HTR-8/SVneo (cell line): ENCODE measurements at regions not wholly inside any gene's neighbourhood (a gene's known extent, or its start where the extent isn't known, plus 50 kb on each side); places are given as distances from the start of the nearest gene placed in this dataset.

Source experiments
- DNase-seq: peaks from one replicate; pipeline ENCODE4 v3.0.0; 2011; ENCODE audit warnings: low spot score, mixed read lengths; ENCODE audit not compliant: insufficient read length
- FAIRE-seq: peaks from 2 replicates; lab custom pipeline; 2011; peaks lifted over from hg19 to GRCh38; lab: Jason Lieb, UNC

DNA sequence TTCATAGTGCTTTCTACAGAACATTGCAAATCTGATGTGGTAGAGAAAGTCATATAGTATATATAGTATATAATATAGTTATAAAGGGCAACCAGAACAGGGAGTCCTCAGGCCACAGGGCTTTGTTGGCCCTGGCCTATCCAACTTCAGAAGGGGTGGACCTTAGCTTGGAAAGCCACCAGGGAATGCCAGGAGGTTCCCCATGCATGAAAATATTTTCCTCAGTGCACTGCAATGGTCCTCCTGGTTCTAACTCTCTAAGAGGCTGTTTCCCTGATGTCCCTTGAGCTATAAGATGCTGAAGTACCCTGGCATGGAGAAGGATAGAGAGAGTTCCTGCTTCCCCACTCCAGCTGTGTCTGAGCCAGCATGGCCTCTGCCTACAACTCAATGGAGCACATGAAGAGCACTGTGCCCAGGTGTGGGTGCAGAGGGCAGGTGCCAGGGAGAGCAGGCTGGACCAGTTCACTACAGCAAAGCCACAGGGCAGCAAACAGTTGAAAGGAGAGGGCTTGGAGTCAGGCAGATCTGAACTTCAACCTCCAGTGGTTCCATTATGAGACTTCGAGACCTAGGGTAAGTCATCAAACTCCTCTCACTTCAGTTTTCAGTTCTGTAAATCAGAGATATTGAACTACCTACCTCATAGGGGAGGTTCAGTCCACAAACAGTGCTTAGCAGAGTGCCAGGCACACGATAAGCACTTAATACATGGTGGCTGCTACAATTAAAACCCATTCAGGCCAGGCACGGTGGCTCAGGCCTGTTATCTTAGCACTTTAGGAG lies 183.1 kb downstream of the SALL1 start:
- FAIRE-seq (no peak), DNase-seq (no peak)

DNA sequence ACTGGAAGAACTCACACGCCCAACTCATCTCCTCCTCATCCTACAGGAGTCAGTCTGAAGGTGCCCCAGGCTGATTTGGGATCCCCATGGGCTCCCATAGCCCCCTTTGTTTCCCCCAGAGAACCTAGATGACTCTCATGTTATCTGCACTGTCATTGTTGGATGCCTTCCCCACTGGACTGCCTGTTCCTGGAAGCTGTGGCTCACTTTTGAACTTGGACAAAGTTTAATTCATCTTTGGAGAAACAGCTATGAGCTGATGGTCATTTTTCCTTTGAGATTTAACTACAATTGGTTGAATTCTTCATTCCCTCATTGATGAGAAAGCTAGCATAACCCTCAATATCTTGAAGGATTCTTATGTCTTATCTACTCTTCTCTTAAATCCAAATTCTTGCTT lies 186.6 kb downstream of the SALL1 start:
- FAIRE-seq: no peak

DNA sequence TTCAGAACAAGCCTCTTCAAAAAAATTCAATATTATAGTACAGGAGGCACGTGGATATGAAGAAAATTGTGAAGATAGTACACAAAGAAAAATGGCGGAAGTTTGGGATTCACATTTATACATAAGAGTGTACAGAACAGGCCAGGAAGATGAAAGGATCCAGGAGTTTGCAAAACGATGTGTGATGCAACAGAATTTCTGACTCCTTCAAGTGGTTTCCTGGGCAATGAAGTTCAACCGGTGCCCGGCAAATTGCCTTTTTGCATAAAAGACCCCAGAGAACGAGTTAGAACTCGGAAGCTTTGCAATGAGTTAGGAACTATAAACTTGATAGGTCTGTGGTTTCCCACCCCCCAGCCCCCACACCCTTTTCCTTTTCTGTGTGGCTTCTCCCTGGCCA lies 189.1 kb downstream of the SALL1 start:
- no peak for DNase-seq
- FAIRE-seq: no peak

More for the DNA sequence above, 186.6 kb downstream of the SALL1 start:
- no peak for DNase-seq

DNA sequence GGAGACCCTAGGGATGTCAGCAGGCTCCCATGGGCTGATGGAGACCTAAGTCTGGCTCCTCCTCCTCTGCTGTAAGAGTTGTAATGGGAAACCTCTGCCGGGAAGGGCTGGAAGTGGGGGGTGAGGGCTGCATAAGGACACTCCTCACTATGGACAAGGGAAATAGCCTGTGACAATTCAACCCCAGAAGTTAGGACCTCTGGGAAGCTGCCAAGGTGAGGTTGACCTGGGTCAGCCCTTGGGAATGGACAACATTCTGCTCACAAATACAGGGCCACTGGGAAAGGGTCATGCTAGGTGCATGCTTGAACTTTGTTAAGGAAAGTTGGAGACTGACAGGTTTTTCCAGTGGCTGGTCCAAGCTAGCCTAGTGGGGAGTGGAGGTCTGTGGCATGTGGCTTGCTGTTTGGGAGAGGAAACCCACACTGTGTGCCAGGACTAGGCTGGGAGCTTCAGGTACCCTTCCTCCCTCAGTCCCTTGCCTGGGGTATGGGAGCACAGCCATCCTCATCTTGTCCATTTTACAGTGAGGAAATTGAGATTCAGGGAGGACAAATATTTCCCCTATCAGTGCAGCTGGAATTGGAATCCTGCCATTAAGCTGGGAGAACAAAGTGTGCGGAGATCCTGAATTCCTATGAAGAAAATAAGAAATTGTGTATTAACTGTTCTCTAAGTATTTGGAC lies 190.4 kb downstream of the SALL1 start:
- DNase-seq: no peak
- no peak for FAIRE-seq

DNA sequence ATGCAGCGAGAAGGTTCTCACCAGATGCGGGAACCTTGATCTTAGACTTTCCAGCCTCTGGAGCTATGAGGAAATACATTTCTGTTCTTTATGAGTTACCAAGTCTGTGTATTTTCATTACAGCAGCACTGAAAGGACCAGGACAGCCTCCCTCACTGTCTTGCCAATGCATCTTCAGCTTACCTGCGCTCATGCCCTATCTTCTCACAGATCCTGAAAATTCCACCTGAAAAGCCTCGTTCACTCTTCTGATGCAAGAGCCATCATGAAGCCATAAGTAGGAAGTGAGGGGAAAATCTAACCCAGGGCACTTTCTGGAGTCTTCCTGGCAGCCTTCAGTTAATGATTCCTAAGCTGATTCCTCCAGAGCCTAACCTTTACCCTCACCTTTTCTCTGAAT lies 194.0 kb downstream of the SALL1 start:
- FAIRE-seq: no peak
- DNase-seq: no peak

DNA sequence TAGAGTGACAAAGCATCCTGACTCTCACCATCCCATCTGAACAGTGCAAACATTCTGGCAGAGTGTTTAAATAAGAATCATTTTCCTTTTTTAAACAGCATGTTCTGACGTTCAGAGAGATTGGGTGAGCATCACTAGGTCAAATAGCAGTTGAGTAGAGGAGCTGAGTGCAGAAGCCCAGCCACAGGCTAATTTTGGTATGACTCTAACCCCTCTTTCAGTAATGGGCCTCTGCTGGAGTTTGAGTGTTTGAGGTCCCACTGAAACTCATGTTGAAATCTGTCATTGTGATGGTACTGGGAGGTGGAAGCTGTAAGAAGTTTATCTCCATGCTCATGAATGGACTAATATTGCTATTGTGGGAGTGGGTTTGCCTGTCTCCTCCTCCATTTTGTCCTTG lies 194.4 kb downstream of the SALL1 start:
- DNase-seq: no peak
- FAIRE-seq: no peak

DNA sequence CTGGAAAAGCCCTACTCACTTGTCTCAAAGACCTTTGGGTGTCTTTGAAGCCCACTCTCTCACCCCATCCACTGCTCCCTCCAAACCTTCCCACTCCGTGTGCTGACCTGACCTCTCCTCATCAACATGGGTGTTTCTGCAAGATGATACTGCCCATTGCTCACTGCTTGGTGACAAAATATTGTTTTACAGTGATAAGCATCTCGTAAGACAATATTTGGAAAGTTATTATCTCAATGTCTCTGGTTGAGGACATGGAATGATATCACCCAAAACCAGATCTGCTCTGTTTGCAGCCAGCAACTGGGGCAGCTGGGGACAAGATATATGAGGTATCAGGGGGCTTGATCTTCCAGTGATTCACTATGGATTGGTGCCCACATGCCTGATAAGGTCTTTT lies 195.8 kb downstream of the SALL1 start:
- DNase-seq: no peak
- FAIRE-seq: no peak

DNA sequence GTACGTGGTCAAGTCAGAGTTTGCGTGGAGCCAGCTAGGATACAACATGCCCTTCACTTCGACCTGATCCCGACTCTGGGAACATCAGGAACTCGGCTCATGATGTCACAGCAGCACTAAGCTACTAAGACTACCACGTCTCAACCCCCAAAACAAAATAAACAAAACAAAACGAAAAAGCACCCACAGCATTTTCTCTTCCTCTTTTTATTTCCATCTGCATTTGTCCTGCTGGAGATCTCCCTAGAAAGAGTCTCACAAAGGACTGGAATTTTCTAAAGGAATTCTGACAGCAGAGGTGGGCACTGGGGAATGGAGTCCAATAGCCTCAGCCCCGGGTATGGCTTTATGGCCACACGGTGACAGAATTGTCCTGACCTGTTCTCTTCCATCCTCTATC lies 196.6 kb downstream of the SALL1 start:
- DNase-seq (no peak), FAIRE-seq (no peak)

DNA sequence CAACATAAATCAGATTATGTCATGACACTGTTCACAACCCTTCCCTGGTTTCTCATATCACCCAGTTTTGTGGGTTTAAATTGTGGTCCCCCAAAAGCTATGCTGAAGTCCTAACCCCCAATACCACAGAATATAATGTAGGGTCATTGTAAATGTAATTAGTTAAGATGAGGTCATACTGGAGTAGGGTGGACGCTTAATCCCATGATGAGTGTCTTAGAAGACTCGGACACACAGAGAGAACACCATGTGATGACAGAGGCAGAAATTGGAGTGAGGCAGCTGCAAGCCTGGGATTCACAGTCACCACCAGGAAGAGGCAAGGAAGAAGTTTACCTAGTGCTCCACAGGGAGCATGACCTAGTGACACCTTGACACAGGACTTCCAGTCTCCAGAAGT lies 197.8 kb downstream of the SALL1 start:
- FAIRE-seq (no peak), DNase-seq (no peak)

DNA sequence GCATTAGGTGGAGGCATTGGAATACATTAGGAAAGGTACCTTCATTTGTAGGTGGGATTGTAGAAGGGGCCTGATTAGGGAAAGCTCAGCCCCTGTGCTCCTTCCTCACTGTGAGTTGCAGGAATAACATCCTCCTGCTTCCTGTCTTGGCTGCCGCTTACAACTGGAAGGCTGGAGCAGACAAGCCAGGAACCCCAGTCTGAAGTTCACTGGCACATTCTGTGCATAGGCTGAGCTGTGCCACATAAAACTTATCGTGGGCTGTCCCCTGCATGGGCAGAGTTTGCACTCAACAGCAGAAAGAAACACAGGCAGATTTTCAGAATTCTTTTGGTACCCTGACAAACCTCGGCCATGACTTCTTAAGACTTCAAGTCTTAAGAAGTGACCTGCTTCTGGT lies 200.1 kb downstream of the SALL1 start:
- DNase-seq (no peak), FAIRE-seq (no peak)

DNA sequence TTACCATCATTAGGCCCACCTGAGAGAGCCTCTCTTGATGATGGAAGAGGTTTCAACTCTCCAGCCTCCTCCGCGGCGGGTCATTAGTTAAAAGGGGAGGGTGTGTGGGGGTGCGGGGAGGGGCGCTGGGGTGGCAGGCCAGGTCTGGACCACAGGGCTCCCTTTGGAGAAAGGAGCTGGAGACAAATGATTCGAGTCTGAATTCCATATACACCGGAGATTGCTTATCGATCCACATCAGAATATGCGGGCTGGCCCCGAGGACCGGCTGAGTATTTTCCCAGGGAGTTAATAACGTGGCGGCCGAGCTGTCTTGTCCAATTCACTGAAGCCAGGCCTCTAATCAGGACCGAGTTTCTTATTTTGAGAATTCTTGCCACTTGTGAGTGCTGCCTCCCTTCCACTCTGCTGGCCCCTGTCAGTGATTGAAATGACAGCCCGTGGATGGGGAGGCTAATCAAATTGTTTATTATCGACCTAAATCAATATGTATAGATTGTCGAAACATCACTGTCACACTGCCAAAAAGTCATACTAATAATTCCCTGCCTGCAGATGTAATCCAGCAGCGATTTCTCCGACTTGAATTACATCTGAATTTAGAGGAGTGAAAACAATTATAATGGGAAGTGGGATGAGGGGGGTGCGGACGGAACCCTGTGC lies 202.7 kb downstream of the SALL1 start:
- DNase-seq: no peak
- no peak for FAIRE-seq

DNA sequence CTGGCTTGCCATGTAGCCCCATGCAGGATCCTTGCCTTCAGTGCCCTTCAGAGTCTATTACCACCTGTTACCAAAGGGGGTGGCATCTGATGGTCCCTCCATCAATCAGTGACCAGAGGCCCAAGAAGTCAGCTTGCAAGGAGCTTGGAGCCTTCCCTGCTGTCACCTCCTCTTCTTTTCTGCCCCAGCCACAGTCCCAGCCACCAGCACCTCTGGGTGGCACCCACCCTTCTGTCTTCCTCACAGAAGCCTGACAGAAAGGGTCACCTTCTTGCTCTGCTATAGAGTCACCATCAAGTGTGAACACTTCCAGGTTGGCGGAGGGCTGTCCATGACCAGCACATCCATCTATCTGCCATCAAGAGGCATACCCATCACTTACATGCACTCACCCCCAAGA lies 203.2 kb downstream of the SALL1 start:
- FAIRE-seq: no peak
- DNase-seq: no peak

DNA sequence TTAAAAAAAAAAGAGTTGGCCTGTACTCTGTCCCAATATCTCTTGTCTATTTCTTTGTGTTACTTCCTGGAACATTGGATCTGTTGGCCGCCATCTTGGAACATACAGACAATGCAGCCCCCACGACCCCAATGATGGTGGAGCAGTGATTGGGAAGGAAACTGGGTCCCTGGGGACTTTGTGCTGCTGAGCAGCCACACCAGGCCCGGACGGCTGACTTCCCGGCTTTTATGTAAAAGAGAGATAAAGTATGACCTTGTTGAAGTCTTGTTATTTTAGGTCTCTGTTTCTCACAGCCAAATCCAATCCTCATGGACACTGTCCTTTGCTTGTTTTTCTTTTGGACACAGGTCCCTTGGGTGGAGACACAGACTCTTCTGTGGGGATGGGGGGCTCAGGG lies 204.5 kb downstream of the SALL1 start:
- no peak for FAIRE-seq
- DNase-seq: no peak

DNA sequence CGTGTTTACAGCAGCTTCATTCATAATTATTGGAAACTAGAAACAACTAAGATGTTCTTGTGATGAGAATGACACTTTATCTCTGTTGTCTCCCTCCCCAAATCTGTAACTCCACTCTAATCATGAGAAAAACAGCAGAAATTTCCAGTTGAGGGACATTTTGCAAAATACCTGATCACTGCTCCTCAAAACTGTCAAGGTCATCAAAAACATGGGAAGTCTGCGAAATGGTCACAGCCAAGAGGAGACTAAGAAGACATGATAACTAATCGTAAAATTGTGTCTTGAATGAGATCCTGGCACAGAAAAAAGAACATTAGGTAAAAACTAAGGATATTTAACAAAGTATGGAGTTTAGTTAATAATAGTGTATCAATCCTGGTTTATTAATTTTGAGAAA lies 204.2 kb downstream of the CYLD start:
- FAIRE-seq: no peak
- DNase-seq: no peak

DNA sequence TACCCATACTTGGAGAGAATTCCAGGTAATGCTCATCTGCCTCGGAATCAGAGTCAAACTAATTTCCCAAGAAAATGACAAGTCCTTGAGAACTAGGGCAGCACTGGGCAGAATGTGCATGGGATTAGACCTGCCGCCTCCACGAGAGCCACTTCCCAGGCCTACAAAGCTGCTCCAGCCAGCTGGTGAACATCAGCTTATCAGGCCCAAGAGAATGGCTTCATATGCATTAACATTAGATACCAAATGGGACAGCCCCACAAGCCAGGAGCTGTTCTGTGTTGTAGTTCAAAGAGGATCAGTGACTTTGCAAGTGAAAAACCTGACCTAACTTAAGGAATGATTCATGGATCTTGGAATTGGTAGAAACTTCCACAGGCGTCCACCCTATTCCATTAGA lies 203.3 kb downstream of the CYLD start:
- FAIRE-seq: no peak

DNA sequence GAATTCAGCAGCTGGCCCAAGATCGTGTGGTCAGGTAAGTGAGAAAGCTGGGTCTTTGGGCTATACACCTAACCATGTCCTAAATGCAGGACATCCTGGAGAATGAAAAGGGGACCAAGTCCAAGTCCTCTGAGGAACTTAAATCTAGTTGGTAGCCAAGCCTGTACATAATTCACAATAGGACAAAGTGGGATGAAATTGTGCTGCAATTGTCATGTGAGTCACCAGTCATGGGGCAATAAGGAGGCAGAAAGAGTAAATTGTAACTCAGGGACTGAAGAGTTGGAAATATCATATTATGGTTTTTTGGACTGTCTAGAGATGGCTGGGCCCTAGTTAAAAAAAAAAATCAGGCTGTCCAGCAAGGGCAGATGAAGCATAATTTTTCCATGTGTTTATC lies 202.6 kb downstream of the CYLD start:
- no peak for DNase-seq
- no peak for FAIRE-seq

More for the DNA sequence above, 203.3 kb downstream of the CYLD start:
- no peak for DNase-seq

DNA sequence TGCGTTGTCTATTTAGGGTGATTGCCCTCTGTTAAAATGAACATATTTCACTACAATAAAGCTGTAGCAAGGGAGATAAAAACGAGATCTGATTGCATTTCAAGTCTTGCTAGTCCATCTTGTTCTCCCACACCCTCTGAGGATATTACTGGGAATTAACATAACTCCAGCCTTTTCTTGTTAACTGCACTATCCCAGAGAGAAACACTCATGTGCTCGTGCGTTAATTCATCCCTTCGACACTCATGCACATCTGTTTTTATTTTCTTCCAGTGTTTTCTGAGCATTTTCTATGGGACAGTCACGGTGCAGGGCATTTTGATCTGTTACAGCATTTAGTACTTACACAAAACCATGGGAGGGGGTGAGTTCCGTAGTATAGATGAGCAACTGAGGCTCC lies 202.1 kb downstream of the CYLD start:
- DNase-seq (no peak), FAIRE-seq (no peak)

DNA sequence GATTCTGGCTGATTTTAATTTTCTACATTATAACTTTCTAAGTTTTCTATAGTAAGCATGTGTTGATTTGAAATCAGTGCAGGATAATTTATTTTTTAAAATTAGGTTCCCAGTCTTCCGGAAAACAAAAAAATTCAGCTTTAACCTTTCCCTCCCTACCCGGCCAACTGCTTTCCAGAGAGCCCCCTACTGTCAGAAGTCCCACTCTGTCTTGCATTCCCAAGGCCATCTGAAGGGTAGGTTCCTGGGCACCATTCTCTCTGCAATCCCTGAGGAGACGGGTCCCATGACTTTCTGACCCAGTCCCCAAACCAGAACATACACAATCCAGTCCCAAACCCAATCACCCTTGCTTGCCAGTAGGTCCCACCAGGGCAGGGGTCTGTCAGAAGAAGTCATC lies 200.3 kb downstream of the CYLD start:
- DNase-seq: no peak
- no peak for FAIRE-seq

DNA sequence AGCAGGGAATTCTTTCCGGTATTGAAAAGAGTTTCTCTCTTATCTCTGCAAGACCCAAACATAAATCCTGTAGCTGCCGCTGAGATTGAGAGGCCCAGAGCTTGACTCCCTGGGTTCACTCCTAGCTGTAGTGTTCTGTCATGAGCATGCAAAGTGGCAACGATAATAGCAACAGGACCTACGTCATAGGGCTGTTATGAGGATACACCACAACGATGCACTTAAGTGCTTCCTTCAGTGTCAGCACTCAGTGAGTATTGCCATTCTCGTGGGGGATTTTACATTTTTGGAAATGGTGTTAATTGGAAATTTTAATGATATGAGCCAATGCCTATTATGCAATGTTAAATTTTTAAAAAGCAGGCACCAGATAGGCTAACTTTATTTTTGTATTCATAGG lies 199.8 kb downstream of the CYLD start:
- FAIRE-seq: no peak

DNA sequence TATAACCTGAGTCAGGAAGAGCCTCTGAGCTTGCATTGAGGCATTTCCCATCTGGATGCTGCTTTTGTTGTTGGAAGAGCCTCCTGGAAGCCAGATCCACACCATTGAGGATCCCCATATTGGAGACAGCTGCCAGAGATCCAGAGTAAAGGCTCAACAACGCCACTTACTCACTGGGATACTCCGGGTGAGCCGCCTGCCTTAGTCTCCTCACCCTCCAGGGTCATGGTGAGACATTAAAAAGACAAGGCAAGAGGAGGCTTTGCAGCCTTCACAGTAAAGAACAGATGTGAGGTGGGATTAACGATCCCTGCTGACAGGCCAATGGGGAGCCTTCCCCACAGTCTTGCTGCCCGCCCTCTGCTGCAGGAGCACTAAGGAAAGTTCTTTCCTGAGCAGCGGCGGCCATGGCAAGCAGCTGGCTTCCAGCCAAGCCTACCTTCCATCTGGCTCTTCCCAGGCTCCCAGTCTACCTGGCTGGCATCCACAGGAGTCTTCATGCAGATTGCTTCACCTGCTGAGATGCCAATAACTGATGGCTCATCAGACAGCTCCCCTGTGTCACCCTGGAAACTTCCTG lies 198.5 kb downstream of the CYLD start:
- FAIRE-seq (no peak), DNase-seq (no peak)

More for the DNA sequence above, 199.8 kb downstream of the CYLD start:
- DNase-seq: no peak

DNA sequence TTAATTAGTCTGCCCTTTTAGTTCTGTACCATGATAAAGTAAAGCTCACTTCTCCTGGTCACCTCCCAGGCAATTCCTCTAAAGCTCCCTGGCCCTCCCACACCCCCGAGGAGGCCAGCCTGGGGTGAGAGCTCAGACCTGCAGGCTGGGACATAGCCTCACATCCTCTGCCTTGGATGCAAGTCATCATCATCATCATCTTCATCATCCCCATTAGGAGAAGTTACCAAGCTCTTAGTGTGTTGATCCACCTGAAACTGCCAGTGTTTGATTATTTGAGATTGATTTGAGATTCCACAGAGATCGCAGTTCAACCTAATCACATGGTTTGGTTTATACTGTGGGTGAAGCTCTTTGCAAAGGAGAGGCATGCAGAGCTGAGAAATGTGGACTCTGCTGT lies 197.5 kb downstream of the CYLD start:
- DNase-seq (no peak), FAIRE-seq (no peak)
